ENCODE measurements at regions not wholly inside any gene's neighbourhood (a gene's known extent, or its start where the extent isn't known, plus 50 kb on each side); places are given as distances from the start of the nearest gene placed in this dataset.

DNA sequence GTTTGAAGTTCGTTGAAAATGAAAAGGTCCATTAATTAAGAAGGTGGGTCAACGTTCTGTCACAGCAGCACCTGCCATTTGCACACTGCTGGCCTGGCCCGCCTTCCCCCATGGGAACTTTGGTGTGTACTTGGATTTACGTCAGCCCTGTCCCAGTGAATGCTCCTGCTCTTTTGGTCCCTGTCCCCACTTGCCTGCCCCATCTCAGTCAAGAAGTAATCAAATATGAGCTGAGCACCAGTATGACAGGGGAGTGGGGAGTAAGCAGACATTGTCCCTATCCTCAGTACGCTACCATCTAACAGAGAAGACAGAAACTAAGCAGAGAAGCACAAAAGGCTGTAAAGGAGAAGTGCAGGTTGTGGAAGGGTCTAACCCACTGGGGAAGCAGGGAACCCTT, 65.1 kb downstream of the SLC4A3 start:
- WGBS, result 71% methylated on average over 4 of the region's 5 CpGs
- H3K9me3 ChIP-seq (ENCODE audit: control insufficient read depth, low read length), result no peaks in the 10 kb centered on the region
- no peaks in the 10 kb centered on the region for H3K79me1 ChIP-seq (replicated peaks; ENCODE audit: low read length, poor library complexity, severe bottlenecking)
- H4K8ac ChIP-seq (ENCODE audit: low read length), result peak overlapping the region; percentile 71
- H3K18ac ChIP-seq (ENCODE audit: low read depth in 1 of 2, low read length in 2 of 2), result no peak overlapping the region
- H2AFZ ChIP-seq (ENCODE audit: low read depth, low read length), result no peak overlapping the region
- H2BK120ac ChIP-seq (ENCODE audit: low read depth, low read length), result no peak overlapping the region
- H3K23ac ChIP-seq (ENCODE audit: low read length in 2 of 2), result no peak overlapping the region
- H3K4ac ChIP-seq (ENCODE audit: low read depth in 1 of 2, low read length in 2 of 2), result no peak overlapping the region
- H3K27me3 ChIP-seq (ENCODE audit: control insufficient read depth in 1 of 2, insufficient read depth in 1 of 2, low read length in 2 of 2), result no peaks in the 10 kb centered on the region
- H3K14ac ChIP-seq (ENCODE audit: low read length in 2 of 2), result no peak overlapping the region
- no peak overlapping the region for H3K4me3 ChIP-seq (ENCODE audit: insufficient read depth in 1 of 2, low read depth in 1 of 2, low read length in 2 of 2)
- no peak overlapping the region for H2BK5ac ChIP-seq (ENCODE audit: low read depth, low read length, poor library complexity, severe bottlenecking)
- H3K4me1 ChIP-seq (ENCODE audit: control insufficient read depth, insufficient read depth, low read depth, low read length), result peaks cover 9% of the 10 kb centered on the region
- no peak overlapping the region for H4K91ac ChIP-seq (ENCODE audit: low read length)
- no peak overlapping the region for H2BK12ac ChIP-seq (ENCODE audit: low read length in 2 of 2)
- H3K36me3 ChIP-seq (ENCODE audit: control insufficient read depth in 1 of 2, insufficient read depth in 2 of 2, low read depth in 1 of 2, low read length in 2 of 2), result no peaks in the 10 kb centered on the region
- no peak for DNase-seq
- no peak overlapping the region for H3K4me2 ChIP-seq (ENCODE audit: low read length, poor library complexity, severe bottlenecking)
- H2BK15ac ChIP-seq (ENCODE audit: low read depth, poor library complexity, severe bottlenecking), result no peak overlapping the region
- no peak overlapping the region for H2AK5ac ChIP-seq (ENCODE audit: low read length, severe bottlenecking)
- no peak overlapping the region for H3K27ac ChIP-seq (ENCODE audit: low read length, poor library complexity, severe bottlenecking)
- H3K9ac ChIP-seq (ENCODE audit: low read length), result no peak overlapping the region

DNA sequence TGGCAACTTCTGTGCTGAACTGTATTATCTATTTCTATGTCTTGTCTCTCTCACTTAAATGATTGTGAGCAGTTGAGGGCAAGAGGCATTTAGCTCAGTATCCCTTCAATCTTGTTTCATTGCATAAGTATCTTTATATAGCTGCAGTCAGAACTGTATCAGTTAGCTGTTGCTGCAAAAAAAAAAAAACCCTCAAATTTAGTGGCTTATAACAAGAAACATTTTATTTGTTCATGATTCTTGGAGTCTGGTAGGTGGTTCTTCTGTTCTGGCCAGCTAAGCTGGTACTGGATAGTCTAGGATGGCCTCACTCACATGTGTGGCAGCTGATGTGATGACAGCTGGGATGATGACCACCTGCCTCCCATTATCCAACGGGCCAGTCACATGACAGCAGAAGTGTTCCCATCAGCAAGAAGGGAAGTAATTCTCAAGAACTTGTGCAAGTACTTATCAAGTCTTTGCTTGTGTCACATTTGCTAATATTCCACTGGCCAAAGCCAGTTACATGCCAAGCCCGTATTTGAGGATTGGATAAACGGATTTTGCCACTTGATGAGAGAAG, 67.8 kb downstream of the SLC4A3 start:
- no peaks in the 10 kb centered on the region for H3K79me1 ChIP-seq (replicated peaks; ENCODE audit: low read length, poor library complexity, severe bottlenecking)
- H2BK120ac ChIP-seq (ENCODE audit: low read depth, low read length), result no peak overlapping the region
- H3K9ac ChIP-seq (ENCODE audit: low read length), result no peak overlapping the region
- no peak overlapping the region for H2BK15ac ChIP-seq (ENCODE audit: low read depth, poor library complexity, severe bottlenecking)
- no peak overlapping the region for H2BK5ac ChIP-seq (ENCODE audit: low read depth, low read length, poor library complexity, severe bottlenecking)
- no peak overlapping the region for H3K23ac ChIP-seq (ENCODE audit: low read length in 2 of 2)
- no peak overlapping the region for H3K14ac ChIP-seq (ENCODE audit: low read length in 2 of 2)
- H3K4me3 ChIP-seq (ENCODE audit: insufficient read depth in 1 of 2, low read depth in 1 of 2, low read length in 2 of 2), result no peak overlapping the region
- 74% methylated on average over 2 of the region's 3 CpGs for WGBS
- no peaks in the 10 kb centered on the region for H3K36me3 ChIP-seq (ENCODE audit: control insufficient read depth in 1 of 2, insufficient read depth in 2 of 2, low read depth in 1 of 2, low read length in 2 of 2)
- no peaks in the 10 kb centered on the region for H3K27me3 ChIP-seq (ENCODE audit: control insufficient read depth in 1 of 2, insufficient read depth in 1 of 2, low read length in 2 of 2)
- H3K27ac ChIP-seq (ENCODE audit: low read length, poor library complexity, severe bottlenecking), result no peak overlapping the region
- H2AK5ac ChIP-seq (ENCODE audit: low read length, severe bottlenecking), result no peak overlapping the region
- H2AFZ ChIP-seq (ENCODE audit: low read depth, low read length), result no peak overlapping the region
- no peak overlapping the region for H3K4me2 ChIP-seq (ENCODE audit: low read length, poor library complexity, severe bottlenecking)
- peaks cover 1% of the 10 kb centered on the region for H3K4me1 ChIP-seq (ENCODE audit: control insufficient read depth, insufficient read depth, low read depth, low read length)
- H2BK12ac ChIP-seq (ENCODE audit: low read length in 2 of 2), result no peak overlapping the region
- no peak overlapping the region for H3K4ac ChIP-seq (ENCODE audit: low read depth in 1 of 2, low read length in 2 of 2)
- no peak overlapping the region for H3K18ac ChIP-seq (ENCODE audit: low read depth in 1 of 2, low read length in 2 of 2)
- DNase-seq, result no peak
- no peak overlapping the region for H4K91ac ChIP-seq (ENCODE audit: low read length)
- no peak overlapping the region for H4K8ac ChIP-seq (ENCODE audit: low read length)
- no peaks in the 10 kb centered on the region for H3K9me3 ChIP-seq (ENCODE audit: control insufficient read depth, low read length)

DNA sequence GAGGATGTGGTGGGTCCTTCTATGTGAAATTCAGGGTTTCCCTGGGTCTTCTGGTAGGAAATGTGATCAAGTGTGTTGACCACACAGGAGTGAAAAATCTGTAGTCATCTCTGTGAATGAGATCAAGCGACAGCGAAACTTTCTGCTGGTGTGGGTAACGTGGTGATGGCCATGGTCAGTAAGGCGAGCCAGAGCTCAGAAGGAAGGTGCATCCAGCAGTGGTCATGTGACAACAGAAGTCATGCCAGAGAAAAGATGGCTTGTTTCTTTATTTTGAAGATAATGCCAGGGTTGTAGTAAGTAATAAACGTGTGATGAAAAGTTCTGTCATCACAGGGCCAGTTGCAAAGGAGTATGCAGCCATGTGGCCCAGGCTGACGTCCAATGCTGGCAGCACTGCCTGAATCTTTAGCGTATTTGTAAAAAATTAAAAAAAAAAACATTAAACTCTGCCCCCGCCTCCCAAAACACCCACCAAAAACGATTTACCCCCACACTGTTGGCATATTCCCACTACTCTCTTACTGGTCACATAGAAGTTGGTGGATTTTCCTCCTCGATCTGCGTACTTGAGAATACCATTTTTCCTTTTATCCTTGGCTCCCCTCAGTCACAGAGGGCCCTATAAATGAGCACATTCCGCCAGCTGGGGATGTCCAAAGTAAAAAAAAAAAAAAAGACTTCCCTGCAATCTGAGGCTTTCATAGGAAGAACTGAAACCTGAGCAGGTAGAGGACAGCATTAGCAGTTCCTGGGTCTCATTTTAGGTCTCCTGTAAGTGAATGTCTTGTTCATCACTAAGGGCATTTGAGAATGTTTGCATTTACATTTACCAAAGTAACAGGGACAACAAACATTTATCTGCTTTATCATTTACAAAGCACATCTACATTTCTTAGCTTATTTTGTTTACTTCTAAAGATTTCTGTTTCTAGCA, 70.6 kb downstream of the SLC4A3 start:
- Histone ChIP-seq H3K23ac (ENCODE audit: low read length in 2 of 2) (no peak overlapping the region), H2BK15ac (ENCODE audit: low read depth, poor library complexity, severe bottlenecking) (no peak overlapping the region), H3K9ac (ENCODE audit: low read length) (peak overlapping the region; percentile 28), H4K91ac (ENCODE audit: low read length) (no peak overlapping the region), H2BK12ac (ENCODE audit: low read length in 2 of 2) (no peak overlapping the region), H4K8ac (ENCODE audit: low read length) (no peak overlapping the region), H3K4me3 (ENCODE audit: insufficient read depth in 1 of 2, low read depth in 1 of 2, low read length in 2 of 2) (no peak overlapping the region), H3K79me1 (replicated peaks; ENCODE audit: low read length, poor library complexity, severe bottlenecking) (no peaks in the 10 kb centered on the region), H3K4me1 (ENCODE audit: control insufficient read depth, insufficient read depth, low read depth, low read length) (no peaks in the 10 kb centered on the region), H3K9me3 (ENCODE audit: control insufficient read depth, low read length) (no peaks in the 10 kb centered on the region), H3K4ac (ENCODE audit: low read depth in 1 of 2, low read length in 2 of 2) (no peak overlapping the region), H2BK120ac (ENCODE audit: low read depth, low read length) (no peak overlapping the region), H3K14ac (ENCODE audit: low read length in 2 of 2) (no peak overlapping the region), H3K27me3 (ENCODE audit: control insufficient read depth in 1 of 2, insufficient read depth in 1 of 2, low read length in 2 of 2) (no peaks in the 10 kb centered on the region), H3K18ac (ENCODE audit: low read depth in 1 of 2, low read length in 2 of 2) (no peak overlapping the region), H3K36me3 (ENCODE audit: control insufficient read depth in 1 of 2, insufficient read depth in 2 of 2, low read depth in 1 of 2, low read length in 2 of 2) (no peaks in the 10 kb centered on the region), H3K4me2 (ENCODE audit: low read length, poor library complexity, severe bottlenecking) (no peak overlapping the region), H2BK5ac (ENCODE audit: low read depth, low read length, poor library complexity, severe bottlenecking) (no peak overlapping the region), H3K27ac (ENCODE audit: low read length, poor library complexity, severe bottlenecking) (no peak overlapping the region), H2AK5ac (ENCODE audit: low read length, severe bottlenecking) (no peak overlapping the region), H2AFZ (ENCODE audit: low read depth, low read length) (no peak overlapping the region)
- WGBS, result 82% methylated on average over 12 of the region's 12 CpGs
- no peak for DNase-seq

DNA sequence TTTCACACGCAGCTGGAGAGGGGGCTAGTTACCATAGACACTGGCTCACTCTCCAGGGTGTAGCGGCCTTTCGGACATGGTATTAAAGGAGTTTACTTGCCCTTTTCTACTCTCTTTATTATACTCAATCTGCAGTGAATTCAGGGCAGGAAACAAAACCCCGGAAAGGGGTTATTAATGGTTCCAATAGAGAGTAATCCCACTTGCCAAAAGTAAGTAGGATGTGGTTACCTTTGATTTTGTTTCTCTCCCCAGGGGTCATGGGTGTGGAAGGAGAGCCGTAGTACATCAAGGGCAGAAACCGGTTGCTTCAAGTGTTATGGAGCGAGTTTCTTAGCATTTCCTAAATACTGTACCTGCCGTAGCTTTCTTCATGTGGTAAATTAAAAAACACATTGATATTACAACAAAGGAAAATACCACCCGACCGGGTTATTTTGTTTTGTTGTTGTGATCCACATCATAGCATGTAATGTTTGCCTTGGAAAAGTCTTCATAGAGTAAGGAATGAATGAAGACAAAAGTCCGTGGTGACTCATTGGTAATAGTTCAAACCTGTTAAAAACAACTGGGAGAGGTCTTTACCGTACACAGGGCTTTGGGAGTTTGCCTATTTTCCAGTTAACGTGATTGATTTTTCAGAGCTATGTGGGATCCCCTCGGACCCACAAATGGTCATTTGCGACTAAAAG, 71.5 kb downstream of the SLC4A3 start:
- peak overlapping the region; percentile 28 for H3K9ac ChIP-seq (ENCODE audit: low read length)
- no peak overlapping the region for H2AFZ ChIP-seq (ENCODE audit: low read depth, low read length)
- H2BK120ac ChIP-seq (ENCODE audit: low read depth, low read length), result no peak overlapping the region
- H3K27me3 ChIP-seq (ENCODE audit: control insufficient read depth in 1 of 2, insufficient read depth in 1 of 2, low read length in 2 of 2), result peaks cover 0 to 4% of the 10 kb centered on the region in 2 experiments
- no peaks in the 10 kb centered on the region for H3K9me3 ChIP-seq (ENCODE audit: control insufficient read depth, low read length)
- H3K14ac ChIP-seq (ENCODE audit: low read length in 2 of 2), result no peak overlapping the region
- H3K4me2 ChIP-seq (ENCODE audit: low read length, poor library complexity, severe bottlenecking), result no peak overlapping the region
- H3K4me3 ChIP-seq (ENCODE audit: insufficient read depth in 1 of 2, low read depth in 1 of 2, low read length in 2 of 2), result no peak overlapping the region
- H4K91ac ChIP-seq (ENCODE audit: low read length), result no peak overlapping the region
- no peak overlapping the region for H4K8ac ChIP-seq (ENCODE audit: low read length)
- H2BK5ac ChIP-seq (ENCODE audit: low read depth, low read length, poor library complexity, severe bottlenecking), result no peak overlapping the region
- no peak overlapping the region for H2BK12ac ChIP-seq (ENCODE audit: low read length in 2 of 2)
- no peaks in the 10 kb centered on the region for H3K79me1 ChIP-seq (replicated peaks; ENCODE audit: low read length, poor library complexity, severe bottlenecking)
- H3K18ac ChIP-seq (ENCODE audit: low read depth in 1 of 2, low read length in 2 of 2), result no peak overlapping the region
- H3K27ac ChIP-seq (ENCODE audit: low read length, poor library complexity, severe bottlenecking), result no peak overlapping the region
- no peaks in the 10 kb centered on the region for H3K4me1 ChIP-seq (ENCODE audit: control insufficient read depth, insufficient read depth, low read depth, low read length)
- no peak overlapping the region for H2BK15ac ChIP-seq (ENCODE audit: low read depth, poor library complexity, severe bottlenecking)
- no peak overlapping the region for H2AK5ac ChIP-seq (ENCODE audit: low read length, severe bottlenecking)
- H3K23ac ChIP-seq (ENCODE audit: low read length in 2 of 2), result no peak overlapping the region
- 68% methylated on average over 12 of the region's 15 CpGs for WGBS
- DNase-seq, result no peak
- H3K4ac ChIP-seq (ENCODE audit: low read depth in 1 of 2, low read length in 2 of 2), result no peak overlapping the region
- H3K36me3 ChIP-seq (ENCODE audit: control insufficient read depth in 1 of 2, insufficient read depth in 2 of 2, low read depth in 1 of 2, low read length in 2 of 2), result no peaks in the 10 kb centered on the region

All from mesenchymal stem cell (in vitro differentiated cells and primary cell).